Adrenal gland (tissue), 5 donors: ENCODE measurements at regions not wholly inside any gene's neighbourhood (a gene's known extent, or its start where the extent isn't known, plus 50 kb on each side); places are given as distances from the start of the nearest gene placed in this dataset.

Experiments used
- POLR2A ChIP-seq, 2 donors: fragments of 450-650 bp; IDR thresholded peaks; one replicate each; pipeline ENCODE4 v1.6.1; 2017; ENCODE audit warnings: antibody characterized with exemption in 2 of 2, mild to moderate bottlenecking in 2 of 2, moderate library complexity in 1 of 2
- TF ChIP-seq, protein P1 (sequence below), 6 experiments: fragments of 450-650 bp in 4 of 6; fragments of 200-600 bp in 2 of 6; sonication (generic) in 1 of 6; IDR thresholded peaks; 1 replicate in 5 of 6; 2 replicates in 1 of 6; pipeline versions ENCODE4 v1.5.1 to v1.8.0; 2016 to 2021; ENCODE audit warnings: antibody characterized with exemption in 6 of 6, mild to moderate bottlenecking in 2 of 6, moderate library complexity in 1 of 6
- donor health status: DM: no; HTN: no; CAD: no.

DNA sequence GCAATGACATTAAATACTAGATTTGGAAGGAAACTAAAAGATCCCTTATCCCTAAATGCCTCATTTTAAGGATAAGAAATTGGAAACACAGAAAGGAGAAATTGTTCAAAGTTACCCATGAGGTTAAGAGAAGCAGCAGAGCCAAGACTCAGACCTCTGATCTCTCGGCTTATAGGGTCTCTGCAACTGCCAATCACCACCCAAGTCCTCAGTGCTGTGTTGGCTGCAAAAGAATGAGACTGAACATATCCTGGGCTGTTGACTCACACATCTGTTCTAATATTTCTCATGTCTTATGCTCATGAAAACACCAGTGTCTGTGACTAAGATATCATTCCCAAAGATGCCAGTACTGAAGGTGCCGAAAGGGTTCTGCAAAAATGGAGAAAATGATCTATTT is 153.3 kb downstream of the XPNPEP1 start:
- TF ChIP-seq, protein P1, sequence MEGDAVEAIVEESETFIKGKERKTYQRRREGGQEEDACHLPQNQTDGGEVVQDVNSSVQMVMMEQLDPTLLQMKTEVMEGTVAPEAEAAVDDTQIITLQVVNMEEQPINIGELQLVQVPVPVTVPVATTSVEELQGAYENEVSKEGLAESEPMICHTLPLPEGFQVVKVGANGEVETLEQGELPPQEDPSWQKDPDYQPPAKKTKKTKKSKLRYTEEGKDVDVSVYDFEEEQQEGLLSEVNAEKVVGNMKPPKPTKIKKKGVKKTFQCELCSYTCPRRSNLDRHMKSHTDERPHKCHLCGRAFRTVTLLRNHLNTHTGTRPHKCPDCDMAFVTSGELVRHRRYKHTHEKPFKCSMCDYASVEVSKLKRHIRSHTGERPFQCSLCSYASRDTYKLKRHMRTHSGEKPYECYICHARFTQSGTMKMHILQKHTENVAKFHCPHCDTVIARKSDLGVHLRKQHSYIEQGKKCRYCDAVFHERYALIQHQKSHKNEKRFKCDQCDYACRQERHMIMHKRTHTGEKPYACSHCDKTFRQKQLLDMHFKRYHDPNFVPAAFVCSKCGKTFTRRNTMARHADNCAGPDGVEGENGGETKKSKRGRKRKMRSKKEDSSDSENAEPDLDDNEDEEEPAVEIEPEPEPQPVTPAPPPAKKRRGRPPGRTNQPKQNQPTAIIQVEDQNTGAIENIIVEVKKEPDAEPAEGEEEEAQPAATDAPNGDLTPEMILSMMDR (IDR thresholded peaks at IDR 0.05): no peak
- TF ChIP-seq POLR2A (IDR thresholded peaks at IDR 0.05): no peak
